ENCODE measurements at regions not wholly inside any gene's neighbourhood (a gene's known extent, or its start where the extent isn't known, plus 50 kb on each side); places are given as distances from the start of the nearest gene placed in this dataset.
"Not testable (repeated sequence)": the region's sequence is repeated elsewhere in the genome, so short reads cannot be mapped to it uniquely, and the experiment has no call there.

DNA sequence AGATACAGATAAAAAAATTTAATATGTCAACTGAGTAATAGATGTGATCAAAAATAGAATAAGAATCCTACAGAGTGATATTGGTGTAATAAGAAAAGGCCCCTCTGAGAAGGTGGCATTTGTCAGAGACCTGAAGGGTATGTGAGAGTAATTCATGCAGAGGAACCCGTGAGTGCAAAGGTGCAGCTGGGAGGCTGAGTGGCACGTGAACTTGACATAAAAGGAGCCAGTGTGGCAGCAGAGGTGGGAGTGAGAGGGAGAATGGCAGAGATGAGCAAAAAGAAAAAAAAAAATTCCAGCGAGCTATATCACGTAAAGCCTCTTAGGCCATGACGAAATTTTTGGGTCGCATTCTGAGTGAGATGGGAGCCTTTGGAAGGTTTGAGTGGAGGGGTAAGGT lies 588.9 kb downstream of the KCTD12 start:
- peak in 1 of 58 donors; percentile 1 for DNase-seq

DNA sequence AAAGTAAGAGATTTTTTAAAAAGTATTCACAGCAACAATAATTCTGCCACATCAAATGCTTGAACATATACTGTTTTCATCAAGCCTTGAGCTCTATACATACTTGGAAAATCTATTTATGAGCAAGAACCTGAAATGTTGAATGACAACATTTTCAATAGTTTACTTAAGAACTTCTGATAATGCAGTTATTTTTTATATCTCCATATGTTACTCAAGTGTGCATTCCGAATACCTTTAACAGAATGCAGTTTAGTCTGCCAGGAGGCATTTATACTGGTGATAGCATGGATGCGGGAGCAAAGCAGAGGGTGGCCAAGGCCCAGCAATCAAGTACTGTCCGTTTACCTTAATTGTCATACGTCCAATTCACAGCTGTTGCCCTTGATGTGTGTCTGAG lies 589.5 kb downstream of the KCTD12 start:
- no peak for DNase-seq

DNA sequence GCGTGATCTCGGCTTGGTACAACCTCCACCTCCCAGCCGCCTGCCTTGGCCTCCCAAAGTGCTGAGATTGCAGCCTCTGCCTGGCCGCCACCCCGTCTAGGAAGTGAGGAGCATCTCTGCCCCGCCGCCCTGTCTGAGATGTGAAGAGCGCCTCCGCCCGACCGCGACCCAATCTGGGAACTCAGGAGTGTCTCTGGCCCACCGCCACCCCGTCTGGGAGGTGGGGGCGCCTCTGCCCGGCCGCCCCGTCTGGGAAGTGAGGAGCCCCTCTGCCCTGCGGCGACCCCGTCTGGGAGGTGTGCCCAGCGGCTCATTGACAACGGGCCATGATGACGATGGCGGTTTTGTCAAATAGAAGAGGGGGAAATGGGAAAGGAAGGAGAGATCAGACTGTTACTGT lies 591.2 kb downstream of the KCTD12 start:
- not testable (repeated sequence) for DNase-seq

- DNase-seq: no peak
Measured at GRCh38 chr13:76293751-76294150, 592.5 kb downstream of the KCTD12 start.

DNA sequence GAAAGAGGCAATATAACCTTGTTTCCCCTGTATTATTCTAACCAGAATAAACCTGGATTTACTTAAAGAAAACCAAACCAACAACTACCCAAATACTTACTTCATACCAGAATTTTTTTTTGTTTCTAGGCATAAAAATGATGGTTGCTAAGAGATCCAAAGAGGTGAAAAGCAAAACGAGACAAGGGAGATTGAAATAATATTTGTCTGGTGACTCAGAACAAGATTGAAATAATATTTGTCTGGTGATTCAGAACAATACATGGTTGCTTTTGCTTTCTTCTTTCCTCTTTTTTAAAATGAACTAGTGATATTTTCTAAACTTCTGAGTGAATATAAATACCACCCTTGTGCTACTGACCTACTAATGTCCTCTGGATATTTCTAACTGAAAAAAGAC lies 592.9 kb downstream of the KCTD12 start:
- DNase-seq: no peak

GRCh38 chr13:76292726-76293125 lies 593.5 kb downstream of the KCTD12 start:
- no peak for DNase-seq

DNA sequence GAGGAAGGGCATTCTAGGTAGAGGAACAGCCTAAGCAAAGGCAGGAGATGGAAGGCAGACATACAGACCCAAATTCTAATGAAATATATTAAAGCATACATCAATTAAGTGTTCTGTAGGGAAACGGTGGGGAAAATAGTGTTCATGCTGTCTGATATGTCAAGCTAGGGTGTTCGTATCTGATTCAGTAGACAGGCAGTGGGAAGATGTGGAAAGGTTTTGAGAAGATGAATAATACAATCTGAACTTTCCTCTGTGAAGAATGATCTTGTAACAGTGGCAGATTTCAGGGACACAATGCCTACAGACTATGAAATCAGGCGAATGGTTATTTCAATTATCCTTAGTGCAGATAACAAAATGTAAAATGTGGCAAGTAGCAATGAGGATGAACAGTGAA lies 594.2 kb downstream of the KCTD12 start:
- DNase-seq: no peak

DNA sequence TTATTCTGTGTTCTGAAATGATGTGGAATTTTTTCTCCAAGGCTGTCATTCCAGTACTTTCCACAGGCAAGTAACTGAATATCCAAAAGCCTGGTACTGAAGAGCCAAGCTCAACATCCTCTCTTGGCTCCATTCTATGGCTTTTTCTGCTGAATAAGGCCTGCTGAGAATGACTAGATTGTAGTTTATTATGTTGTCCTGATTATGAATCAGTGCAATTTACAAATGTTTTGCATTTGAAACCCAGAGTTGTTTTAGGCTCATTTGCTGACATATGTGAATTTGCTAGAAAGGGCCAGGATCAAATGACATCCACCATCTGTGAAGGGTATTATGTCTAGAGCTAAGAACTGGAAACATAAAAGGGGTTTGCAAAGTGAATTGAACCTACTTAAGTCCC lies 596.6 kb downstream of the KCTD12 start:
- no peak for DNase-seq

DNA sequence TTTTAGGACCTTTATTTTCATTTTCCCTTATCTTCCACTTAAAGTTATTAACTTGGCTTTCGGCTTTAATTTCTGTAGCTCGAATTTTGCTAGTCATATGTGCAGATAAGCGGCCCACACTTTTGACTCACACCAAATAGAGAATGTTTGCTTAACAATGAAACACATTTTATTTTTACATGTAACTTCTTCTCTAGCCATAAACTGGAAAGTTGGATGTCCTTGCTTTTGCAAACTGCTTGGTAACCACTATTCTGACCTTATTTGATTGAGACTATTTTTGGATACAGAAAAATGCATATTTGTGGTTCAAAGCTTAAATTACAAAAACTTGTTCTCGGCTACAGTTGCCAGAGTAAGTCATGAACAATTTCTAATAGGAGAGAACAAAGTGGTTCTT lies 600.0 kb downstream of the KCTD12 start:
- DNase-seq: no peak

DNA sequence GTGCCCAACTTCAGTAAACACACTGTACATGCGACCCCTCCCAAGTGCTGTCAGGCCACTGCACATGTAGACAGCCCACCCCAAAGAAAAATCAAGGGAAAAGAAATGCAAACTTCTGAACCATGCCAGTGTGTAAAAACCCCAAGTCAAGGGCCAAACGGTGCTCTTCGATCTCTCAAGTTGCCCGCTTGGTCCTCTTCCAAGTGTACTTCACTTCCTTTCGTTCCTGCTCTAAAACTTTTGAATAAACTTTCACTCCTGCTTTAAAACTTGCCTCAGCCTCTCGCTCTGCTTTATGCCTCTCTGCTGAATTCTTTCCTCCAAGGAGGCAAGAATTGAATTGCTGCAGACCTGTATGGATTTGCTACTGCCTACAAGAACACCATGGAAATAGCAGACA lies 600.7 kb downstream of the KCTD12 start:
- no peak for DNase-seq

DNA sequence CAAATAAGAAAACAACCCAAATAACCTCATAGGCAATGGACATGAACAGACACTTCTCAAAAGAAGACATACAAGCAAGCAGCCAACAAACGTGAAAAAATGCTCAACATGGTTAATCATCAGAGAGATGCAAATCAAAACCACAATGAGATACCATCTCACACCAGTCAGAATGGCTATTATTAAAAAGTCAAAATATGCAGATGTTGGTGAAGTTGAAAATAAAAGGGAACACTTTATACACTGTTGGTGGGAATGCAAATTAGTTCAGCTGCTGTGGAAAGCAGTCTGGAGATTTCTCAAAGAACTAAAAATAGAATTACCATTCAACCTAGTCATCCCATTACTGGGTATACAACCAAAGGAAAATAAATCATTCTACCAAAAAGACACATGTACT lies 606.4 kb downstream of the KCTD12 start:
- not testable (repeated sequence) for DNase-seq

DNA sequence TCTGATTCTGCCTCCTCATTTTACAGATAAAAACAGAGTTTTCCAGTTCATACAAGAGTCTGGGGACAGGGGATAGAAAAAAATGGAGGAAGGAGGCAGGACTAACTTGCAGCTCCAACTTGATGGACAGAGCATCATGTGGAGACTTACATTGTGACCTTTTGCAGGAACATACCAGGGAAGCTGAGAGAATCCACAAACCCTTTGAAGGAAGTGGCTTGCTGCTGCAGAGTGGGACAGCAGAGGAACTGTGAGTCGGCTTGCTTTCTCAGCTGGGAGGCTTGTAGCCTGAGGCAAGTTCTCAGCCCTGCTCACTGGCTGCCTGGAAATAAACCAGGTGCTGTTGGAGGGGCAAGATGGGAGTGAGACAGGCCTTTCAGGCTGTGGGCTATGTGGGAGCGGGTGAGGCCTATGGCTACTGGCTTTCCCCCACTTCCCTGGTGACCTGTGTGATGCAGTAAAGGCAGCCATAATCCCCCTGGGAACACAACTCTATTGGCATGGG lies 614.4 kb downstream of the KCTD12 start:
- no peak for DNase-seq

GRCh38 chr13:76268307-76268706 lies 617.9 kb downstream of the KCTD12 start:
- DNase-seq: not testable (repeated sequence)

GRCh38 chr13:76267216-76267615 lies 619.0 kb downstream of the KCTD12 start:
- no peak for DNase-seq

DNA sequence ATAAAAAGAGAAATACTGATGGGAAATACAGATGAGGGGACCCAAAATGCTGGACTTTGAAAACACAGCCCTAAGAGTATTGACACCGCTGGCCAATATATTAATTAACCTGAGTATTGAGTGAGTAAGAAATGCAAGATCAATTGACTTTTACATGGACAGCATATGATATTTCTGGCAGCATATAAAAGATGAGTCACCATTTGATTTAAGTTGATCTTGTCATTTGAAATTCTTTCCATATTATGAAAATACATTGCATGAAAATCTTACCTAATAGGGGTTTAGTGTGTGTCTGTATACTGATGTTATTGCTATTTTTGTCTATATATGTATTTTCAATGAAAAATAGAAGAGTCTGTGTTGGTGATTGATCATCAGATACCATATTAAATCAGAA lies 619.6 kb downstream of the KCTD12 start:
- no peak for DNase-seq

- DNase-seq: peak in 1 of 58 donors; percentile 11
Measured at GRCh38 chr13:76250211-76250610, 614.1 kb downstream of the LMO7 start.

DNA sequence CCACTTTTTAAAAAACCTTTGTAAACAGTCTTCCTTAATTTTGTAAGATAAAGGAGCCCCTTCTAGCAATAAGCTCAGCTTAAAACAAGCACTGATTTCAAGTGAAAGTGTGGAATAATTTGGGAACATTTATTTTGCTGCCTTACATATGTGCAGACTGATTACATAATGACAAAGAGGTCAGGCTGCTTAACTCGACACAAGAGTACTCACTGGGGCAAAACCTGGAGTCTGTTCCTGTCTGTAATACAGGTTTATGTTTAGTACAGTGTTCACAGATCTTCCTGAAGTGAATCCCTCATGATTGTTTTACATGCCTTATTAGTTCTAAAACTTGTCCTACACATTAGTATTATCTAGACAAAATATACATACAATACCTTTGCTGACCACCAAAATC lies 609.8 kb downstream of the LMO7 start:
- no peak for DNase-seq

DNA sequence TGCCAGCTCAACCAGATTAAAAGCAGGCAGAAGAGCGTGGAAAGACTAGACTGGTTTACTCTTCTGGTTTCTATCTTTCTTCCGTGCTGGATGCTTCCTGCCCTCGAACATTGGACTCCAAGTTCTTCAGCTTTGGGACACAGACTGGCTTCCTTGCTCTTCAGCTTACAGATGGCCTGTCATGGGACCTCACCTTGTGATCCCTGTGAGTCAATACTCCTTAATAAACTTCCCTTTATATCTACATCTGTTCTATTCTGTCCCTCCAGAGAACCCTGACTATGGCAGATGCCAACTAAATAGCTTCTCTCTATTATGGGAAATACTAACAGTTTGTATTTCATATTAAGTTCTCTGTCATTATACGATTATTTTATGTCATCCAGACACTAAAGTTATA lies 609.1 kb downstream of the LMO7 start:
- DNase-seq: no peak

- not testable (repeated sequence) for DNase-seq
Measured at GRCh38 chr13:76243120-76243519, 607.0 kb downstream of the LMO7 start.

GRCh38 chr13:76239031-76239680 lies 603.0 kb downstream of the LMO7 start:
- DNase-seq: no peak

GRCh38 chr13:76231522-76232167 lies 595.5 kb downstream of the LMO7 start:
- DNase-seq: no peak

- DNase-seq: no peak
Measured at GRCh38 chr13:76229281-76229680, 593.2 kb downstream of the LMO7 start.

GRCh38 chr13:76226941-76227340 lies 590.8 kb downstream of the LMO7 start:
- no peak for DNase-seq

Data from anterior cingulate cortex (tissue), 58 donors.